K562 (cell line): ENCODE measurements at regions not wholly inside any gene's neighbourhood (a gene's known extent, or its start where the extent isn't known, plus 50 kb on each side); places are given as distances from the start of the nearest gene placed in this dataset.

ENCODE experiments used
- ATAC-seq: fragments of 200-7000 bp; cut with Tn5 transposase; 3 replicates; pipeline ENCODE4 v1.9.1; 2020; ENCODE audit warnings: moderate library complexity
- BruUV-seq: library from RNA; stranded (reverse); fragments of 400-500 nt; replicated peaks from 2 replicates; lab custom pipeline; 2021; lab: Mats Ljungman, UMichigan
- CTCF ChIA-PET: fragments of 300-600 bp; formaldehyde crosslinking; extraction: SDS; loops from one replicate; lab custom pipeline; 2021; ENCODE audit warnings: low intra/inter-chr PET ratio; lab: Yijun Ruan, JAX
- POLR2A ChIA-PET: fragments of 300-600, 350-650 bp; sonication (Branson Sonifier 250); formaldehyde crosslinking; extraction: SDS; loops from one replicate; lab custom pipeline; 2021; ENCODE audit warnings: antibody characterized with exemption, inconsistent platforms; lab: Yijun Ruan, JAX
- DNase-seq, 4 experiments: peaks; one replicate each; pipeline versions ENCODE4 v3.0.0 to v3.0.0-alpha.2; 2011 to 2018; ENCODE audit warnings: low spot score in 3 of 4, mixed read lengths in 3 of 4; ENCODE audit errors: extremely low read depth in 1 of 4
- FAIRE-seq: peaks from 2 replicates; lab custom pipeline; 2011; peaks lifted over from hg19 to GRCh38; lab: Jason Lieb, UNC
- H2AFZ ChIP-seq: 2 replicates; pipeline ENCODE4 v1.6.0; 2011; ENCODE audit warnings: low read depth, low read length, control low read depth, inconsistent platforms
- H3K27ac ChIP-seq: fragments of 200-600 bp; 3 replicates; pipeline ENCODE4 v1.8.0; 2011; ENCODE audit warnings: low read depth, mild to moderate bottlenecking, control low read depth, inconsistent platforms, low read length, moderate library complexity, mixed read lengths; ENCODE audit errors: extremely low read depth
- H3K27me3 ChIP-seq, 2 experiments: fragments of 300-600 bp in 1 of 2; 2 replicates in 1 of 2; 3 replicates in 1 of 2; pipeline versions ENCODE4 v1.6.0 to v1.8.0; 2011; ENCODE audit warnings: inconsistent platforms in 2 of 2, low read length in 2 of 2, mild to moderate bottlenecking in 1 of 2, mixed read lengths in 1 of 2, moderate library complexity in 1 of 2; ENCODE audit not compliant: control insufficient read depth in 2 of 2, insufficient read depth in 2 of 2
- H3K36me3 ChIP-seq: fragments of 300-600 bp; 3 replicates; pipeline ENCODE4 v1.8.0; 2011; ENCODE audit warnings: mild to moderate bottlenecking, low read length, inconsistent platforms; ENCODE audit not compliant: control insufficient read depth, insufficient read depth
- H3K4me1 ChIP-seq, 2 experiments: fragments of 200-600 bp in 1 of 2; replicated peaks in 1 of 2; 2 replicates in 1 of 2; 3 replicates in 1 of 2; pipeline versions ENCODE4 v1.5.1 to v1.8.0; 2011; ENCODE audit warnings: inconsistent platforms in 2 of 2, low read length in 2 of 2, mild to moderate bottlenecking in 1 of 2, mixed read lengths in 1 of 2, moderate library complexity in 1 of 2; ENCODE audit not compliant: control insufficient read depth in 2 of 2, insufficient read depth in 2 of 2
- H3K4me2 ChIP-seq: 2 replicates; pipeline ENCODE4 v1.6.1; 2011; ENCODE audit warnings: low read length, control low read depth, inconsistent platforms, mixed read lengths; ENCODE audit not compliant: insufficient read depth
- H3K4me3 ChIP-seq: fragments of 200-600 bp; sonication (generic), shearing (Covaris generic); 2 replicates; pipeline ENCODE4 v1.5.1; 2016; ENCODE audit warnings: control low read depth, inconsistent platforms
- H3K79me2 ChIP-seq: fragments of 200-600 bp; 3 replicates; pipeline ENCODE4 v1.8.0; 2011; ENCODE audit warnings: low read length, inconsistent platforms; ENCODE audit not compliant: control insufficient read depth, insufficient read depth
- H3K9ac ChIP-seq, 2 experiments: 2 replicates each; pipeline versions ENCODE4 v1.6.0 to v1.6.1; 2011; ENCODE audit warnings: low read depth in 2 of 2, low read length in 2 of 2, control low read depth in 1 of 2, inconsistent platforms in 1 of 2, mild to moderate bottlenecking in 1 of 2, mixed read lengths in 1 of 2; ENCODE audit not compliant: insufficient read depth in 1 of 2
- H3K9me1 ChIP-seq: one replicate; pipeline ENCODE4 v1.6.0; 2011; ENCODE audit warnings: inconsistent platforms, mild to moderate bottlenecking, low read length, moderate library complexity; ENCODE audit not compliant: control insufficient read depth, insufficient read depth
- H3K9me3 ChIP-seq: replicated peaks from 2 replicates; pipeline ENCODE4 v1.5.1; 2011; ENCODE audit warnings: low read depth, low read length, inconsistent platforms; ENCODE audit not compliant: control insufficient read depth, insufficient read depth
- H4K20me1 ChIP-seq: replicated peaks from 2 replicates; pipeline ENCODE4 v1.6.1; 2011; ENCODE audit warnings: low read length, inconsistent platforms, mixed read lengths; ENCODE audit not compliant: control insufficient read depth, insufficient read depth
- BCOR ChIP-seq: fragments of 450-650 bp; IDR thresholded peaks from 2 replicates; pipeline ENCODE4 v1.6.1; 2016
- PHB ChIP-seq: fragments of 250-450 bp; sonication (Bioruptor Pico); IDR thresholded peaks from 2 replicates; pipeline ENCODE4 v1.5.0; 2021
- RUNX1 ChIP-seq: sonication (generic); IDR thresholded peaks from 2 replicates; pipeline ENCODE4 v1.6.1; 2016; ENCODE audit warnings: antibody characterized with exemption, low read depth
- SRSF3 ChIP-seq: fragments of 200-400 bp; formaldehyde crosslinking; IDR thresholded peaks from 2 replicates; pipeline ENCODE4 v1.6.1; 2016; ENCODE audit warnings: mild to moderate bottlenecking, low read length, moderate library complexity; ENCODE audit not compliant: insufficient read depth
- WGBS: fragments of 100-300 bp; shearing (Covaris generic); methylation state at CpG from one replicate; pipeline ENCODE4 v1.1.6; 2016; ENCODE audit warnings: low coverage, mixed read lengths; ENCODE audit not compliant: insufficient coverage; ENCODE audit errors: missing lambda C conversion rate; 5-methylcytosine and 5-hydroxymethylcytosine counted together
- in situ Hi-C: fragments of 300-500 bp; cut with MboI; formaldehyde crosslinking; loops from 4 replicates; pipeline ENCODE4 v1.15.0; 2018; ENCODE audit warnings: inconsistent platforms, mixed read lengths
- intact Hi-C: fragments of 100-400 bp; cut with micrococcal nuclease; formaldehyde crosslinking; loops from 2 replicates; pipeline ENCODE4 v1.14.2; 2022
- TF ChIP-seq, protein P1 (sequence below): conservative IDR thresholded peaks from 2 replicates; pipeline ENCODE4 v1.6.1; 2011; ENCODE audit warnings: low read depth, mild to moderate bottlenecking, low read length; ENCODE audit not compliant: control insufficient read depth
- TF ChIP-seq, protein P2 (sequence below): fragments of 450-650 bp; IDR thresholded peaks from 2 replicates; pipeline ENCODE4 v1.6.1; 2017; ENCODE audit warnings: antibody characterized with exemption
- TF ChIP-seq, protein P3 (sequence below): fragments of 150-350 bp; IDR thresholded peaks from 2 replicates; pipeline ENCODE4 v1.6.1; 2014; ENCODE audit warnings: low read depth, mild to moderate bottlenecking, low read length, borderline replicate concordance
- TF ChIP-seq, protein P4 (sequence below): sonication (generic); formaldehyde crosslinking; IDR thresholded peaks from 2 replicates; pipeline ENCODE4 v1.8.1; 2023; ENCODE audit warnings: missing genetic modification reagents, mild to moderate bottlenecking, borderline replicate concordance

DNA sequence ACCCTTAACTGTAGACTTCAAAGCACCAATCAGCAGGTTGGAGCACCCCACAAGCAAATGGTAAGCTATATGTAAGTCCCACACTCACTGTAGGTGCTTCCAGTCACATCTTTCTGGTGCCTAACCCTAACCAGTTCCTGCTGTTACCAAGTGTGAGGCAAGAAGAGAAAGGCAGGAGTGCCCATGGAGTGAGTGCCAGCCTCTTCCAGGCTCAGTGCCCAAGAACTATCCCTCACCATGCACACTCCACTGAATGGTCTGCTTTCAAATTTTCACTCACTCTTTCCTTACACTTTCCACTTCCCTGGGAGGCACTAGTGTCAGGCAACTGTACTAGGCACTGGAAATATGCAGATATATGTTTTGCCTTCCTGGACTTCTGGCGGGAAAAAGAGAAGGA is 62.2 kb upstream of the ZDHHC17 start:
- intact Hi-C loops = no loop called here
- ChIA-PET POLR2A (interaction anchor here (0.7 kb wide), 1 partner anchor 62 kb away, joined by 3 read pairs; the partner anchor contains the start of gene ZDHHC17), CTCF (no interaction called here)
- Histone ChIP-seq H3K4me3 (no peak overlapping the region), H2AFZ (no peak overlapping the region), H3K36me3 (no peaks in the 10 kb centered on the region), H3K27me3 (no peaks in the 10 kb centered on the region; a peak in 1 of 5 replicates), H3K4me2 (no peak overlapping the region), H3K9me3 (no peaks in the 10 kb centered on the region), H3K79me2 (no peaks in the 10 kb centered on the region), H3K9me1 (no peaks in the 10 kb centered on the region), H4K20me1 (no peaks in the 10 kb centered on the region), H3K27ac (no peak overlapping the region), H3K9ac (no peak overlapping the region), H3K4me1 (no peaks in the 10 kb centered on the region)
- DNase-seq = no peak
- no peak for FAIRE-seq
- no peak for ATAC-seq
- BruUV-seq = no TSS peak
- in situ Hi-C loops = no loop called here
- 0% methylated on average over 1 of the region's 1 CpG for WGBS
- no peak for TF ChIP-seq RUNX1
- TF ChIP-seq, protein P1, sequence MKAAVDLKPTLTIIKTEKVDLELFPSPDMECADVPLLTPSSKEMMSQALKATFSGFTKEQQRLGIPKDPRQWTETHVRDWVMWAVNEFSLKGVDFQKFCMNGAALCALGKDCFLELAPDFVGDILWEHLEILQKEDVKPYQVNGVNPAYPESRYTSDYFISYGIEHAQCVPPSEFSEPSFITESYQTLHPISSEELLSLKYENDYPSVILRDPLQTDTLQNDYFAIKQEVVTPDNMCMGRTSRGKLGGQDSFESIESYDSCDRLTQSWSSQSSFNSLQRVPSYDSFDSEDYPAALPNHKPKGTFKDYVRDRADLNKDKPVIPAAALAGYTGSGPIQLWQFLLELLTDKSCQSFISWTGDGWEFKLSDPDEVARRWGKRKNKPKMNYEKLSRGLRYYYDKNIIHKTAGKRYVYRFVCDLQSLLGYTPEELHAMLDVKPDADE = no peak
- no peak for TF ChIP-seq PHB (CRISPR knock-in tag)
- TF ChIP-seq, protein P2, sequence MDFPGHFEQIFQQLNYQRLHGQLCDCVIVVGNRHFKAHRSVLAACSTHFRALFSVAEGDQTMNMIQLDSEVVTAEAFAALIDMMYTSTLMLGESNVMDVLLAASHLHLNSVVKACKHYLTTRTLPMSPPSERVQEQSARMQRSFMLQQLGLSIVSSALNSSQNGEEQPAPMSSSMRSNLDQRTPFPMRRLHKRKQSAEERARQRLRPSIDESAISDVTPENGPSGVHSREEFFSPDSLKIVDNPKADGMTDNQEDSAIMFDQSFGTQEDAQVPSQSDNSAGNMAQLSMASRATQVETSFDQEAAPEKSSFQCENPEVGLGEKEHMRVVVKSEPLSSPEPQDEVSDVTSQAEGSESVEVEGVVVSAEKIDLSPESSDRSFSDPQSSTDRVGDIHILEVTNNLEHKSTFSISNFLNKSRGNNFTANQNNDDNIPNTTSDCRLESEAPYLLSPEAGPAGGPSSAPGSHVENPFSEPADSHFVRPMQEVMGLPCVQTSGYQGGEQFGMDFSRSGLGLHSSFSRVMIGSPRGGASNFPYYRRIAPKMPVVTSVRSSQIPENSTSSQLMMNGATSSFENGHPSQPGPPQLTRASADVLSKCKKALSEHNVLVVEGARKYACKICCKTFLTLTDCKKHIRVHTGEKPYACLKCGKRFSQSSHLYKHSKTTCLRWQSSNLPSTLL = no peak
- no peak for TF ChIP-seq BCOR
- TF ChIP-seq, protein P3, sequence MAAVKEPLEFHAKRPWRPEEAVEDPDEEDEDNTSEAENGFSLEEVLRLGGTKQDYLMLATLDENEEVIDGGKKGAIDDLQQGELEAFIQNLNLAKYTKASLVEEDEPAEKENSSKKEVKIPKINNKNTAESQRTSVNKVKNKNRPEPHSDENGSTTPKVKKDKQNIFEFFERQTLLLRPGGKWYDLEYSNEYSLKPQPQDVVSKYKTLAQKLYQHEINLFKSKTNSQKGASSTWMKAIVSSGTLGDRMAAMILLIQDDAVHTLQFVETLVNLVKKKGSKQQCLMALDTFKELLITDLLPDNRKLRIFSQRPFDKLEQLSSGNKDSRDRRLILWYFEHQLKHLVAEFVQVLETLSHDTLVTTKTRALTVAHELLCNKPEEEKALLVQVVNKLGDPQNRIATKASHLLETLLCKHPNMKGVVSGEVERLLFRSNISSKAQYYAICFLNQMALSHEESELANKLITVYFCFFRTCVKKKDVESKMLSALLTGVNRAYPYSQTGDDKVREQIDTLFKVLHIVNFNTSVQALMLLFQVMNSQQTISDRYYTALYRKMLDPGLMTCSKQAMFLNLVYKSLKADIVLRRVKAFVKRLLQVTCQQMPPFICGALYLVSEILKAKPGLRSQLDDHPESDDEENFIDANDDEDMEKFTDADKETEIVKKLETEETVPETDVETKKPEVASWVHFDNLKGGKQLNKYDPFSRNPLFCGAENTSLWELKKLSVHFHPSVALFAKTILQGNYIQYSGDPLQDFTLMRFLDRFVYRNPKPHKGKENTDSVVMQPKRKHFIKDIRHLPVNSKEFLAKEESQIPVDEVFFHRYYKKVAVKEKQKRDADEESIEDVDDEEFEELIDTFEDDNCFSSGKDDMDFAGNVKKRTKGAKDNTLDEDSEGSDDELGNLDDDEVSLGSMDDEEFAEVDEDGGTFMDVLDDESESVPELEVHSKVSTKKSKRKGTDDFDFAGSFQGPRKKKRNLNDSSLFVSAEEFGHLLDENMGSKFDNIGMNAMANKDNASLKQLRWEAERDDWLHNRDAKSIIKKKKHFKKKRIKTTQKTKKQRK = no peak
- no peak for TF ChIP-seq SRSF3
- TF ChIP-seq, protein P4, sequence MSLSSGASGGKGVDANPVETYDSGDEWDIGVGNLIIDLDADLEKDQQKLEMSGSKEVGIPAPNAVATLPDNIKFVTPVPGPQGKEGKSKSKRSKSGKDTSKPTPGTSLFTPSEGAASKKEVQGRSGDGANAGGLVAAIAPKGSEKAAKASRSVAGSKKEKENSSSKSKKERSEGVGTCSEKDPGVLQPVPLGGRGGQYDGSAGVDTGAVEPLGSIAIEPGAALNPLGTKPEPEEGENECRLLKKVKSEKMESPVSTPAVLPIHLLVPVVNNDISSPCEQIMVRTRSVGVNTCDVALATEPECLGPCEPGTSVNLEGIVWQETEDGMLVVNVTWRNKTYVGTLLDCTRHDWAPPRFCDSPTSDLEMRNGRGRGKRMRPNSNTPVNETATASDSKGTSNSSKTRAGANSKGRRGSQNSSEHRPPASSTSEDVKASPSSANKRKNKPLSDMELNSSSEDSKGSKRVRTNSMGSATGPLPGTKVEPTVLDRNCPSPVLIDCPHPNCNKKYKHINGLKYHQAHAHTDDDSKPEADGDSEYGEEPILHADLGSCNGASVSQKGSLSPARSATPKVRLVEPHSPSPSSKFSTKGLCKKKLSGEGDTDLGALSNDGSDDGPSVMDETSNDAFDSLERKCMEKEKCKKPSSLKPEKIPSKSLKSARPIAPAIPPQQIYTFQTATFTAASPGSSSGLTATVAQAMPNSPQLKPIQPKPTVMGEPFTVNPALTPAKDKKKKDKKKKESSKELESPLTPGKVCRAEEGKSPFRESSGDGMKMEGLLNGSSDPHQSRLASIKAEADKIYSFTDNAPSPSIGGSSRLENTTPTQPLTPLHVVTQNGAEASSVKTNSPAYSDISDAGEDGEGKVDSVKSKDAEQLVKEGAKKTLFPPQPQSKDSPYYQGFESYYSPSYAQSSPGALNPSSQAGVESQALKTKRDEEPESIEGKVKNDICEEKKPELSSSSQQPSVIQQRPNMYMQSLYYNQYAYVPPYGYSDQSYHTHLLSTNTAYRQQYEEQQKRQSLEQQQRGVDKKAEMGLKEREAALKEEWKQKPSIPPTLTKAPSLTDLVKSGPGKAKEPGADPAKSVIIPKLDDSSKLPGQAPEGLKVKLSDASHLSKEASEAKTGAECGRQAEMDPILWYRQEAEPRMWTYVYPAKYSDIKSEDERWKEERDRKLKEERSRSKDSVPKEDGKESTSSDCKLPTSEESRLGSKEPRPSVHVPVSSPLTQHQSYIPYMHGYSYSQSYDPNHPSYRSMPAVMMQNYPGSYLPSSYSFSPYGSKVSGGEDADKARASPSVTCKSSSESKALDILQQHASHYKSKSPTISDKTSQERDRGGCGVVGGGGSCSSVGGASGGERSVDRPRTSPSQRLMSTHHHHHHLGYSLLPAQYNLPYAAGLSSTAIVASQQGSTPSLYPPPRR = no peak
